Ovary (tissue), 3 donors: ENCODE measurements at regions not wholly inside any gene's neighbourhood (a gene's known extent, or its start where the extent isn't known, plus 50 kb on each side); places are given as distances from the start of the nearest gene placed in this dataset.

Source experiments
- POLR2A ChIP-seq: fragments of 450-650 bp; IDR thresholded peaks from one replicate; pipeline ENCODE4 v1.6.1; 2017; ENCODE audit warnings: antibody characterized with exemption, mild to moderate bottlenecking, moderate library complexity
- TF ChIP-seq, protein P1 (sequence below), 3 donors: fragments of 450-650 bp in 2 of 3; fragments of 200-600 bp in 1 of 3; IDR thresholded peaks; one replicate each; pipeline versions ENCODE4 v1.5.1 to v1.8.0; 2016 to 2022; ENCODE audit warnings: antibody characterized with exemption in 3 of 3, mild to moderate bottlenecking in 1 of 3
- donor health status: DM: no; HTN: no; CAD: no.

DNA sequence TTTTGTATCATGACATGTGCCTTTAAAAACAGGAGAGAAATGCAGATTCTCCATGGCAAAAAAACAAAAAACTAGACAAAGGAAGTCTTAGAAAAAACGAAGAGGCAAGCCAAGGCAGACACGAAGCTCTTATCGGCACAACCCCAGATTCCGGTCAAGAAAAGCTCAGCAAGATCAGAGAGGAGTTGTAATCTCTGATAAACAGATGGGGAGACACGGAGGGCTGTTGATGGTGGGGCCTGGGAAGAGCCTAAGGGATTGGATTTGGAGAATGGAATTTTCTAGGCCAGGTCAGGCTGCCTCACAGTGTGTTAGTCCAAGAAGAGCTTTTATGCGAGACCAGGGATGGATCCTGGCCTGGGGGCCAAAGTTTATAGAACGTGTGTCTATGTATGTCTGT, 96.2 kb upstream of the AKT3 start:
- TF ChIP-seq, protein P1, sequence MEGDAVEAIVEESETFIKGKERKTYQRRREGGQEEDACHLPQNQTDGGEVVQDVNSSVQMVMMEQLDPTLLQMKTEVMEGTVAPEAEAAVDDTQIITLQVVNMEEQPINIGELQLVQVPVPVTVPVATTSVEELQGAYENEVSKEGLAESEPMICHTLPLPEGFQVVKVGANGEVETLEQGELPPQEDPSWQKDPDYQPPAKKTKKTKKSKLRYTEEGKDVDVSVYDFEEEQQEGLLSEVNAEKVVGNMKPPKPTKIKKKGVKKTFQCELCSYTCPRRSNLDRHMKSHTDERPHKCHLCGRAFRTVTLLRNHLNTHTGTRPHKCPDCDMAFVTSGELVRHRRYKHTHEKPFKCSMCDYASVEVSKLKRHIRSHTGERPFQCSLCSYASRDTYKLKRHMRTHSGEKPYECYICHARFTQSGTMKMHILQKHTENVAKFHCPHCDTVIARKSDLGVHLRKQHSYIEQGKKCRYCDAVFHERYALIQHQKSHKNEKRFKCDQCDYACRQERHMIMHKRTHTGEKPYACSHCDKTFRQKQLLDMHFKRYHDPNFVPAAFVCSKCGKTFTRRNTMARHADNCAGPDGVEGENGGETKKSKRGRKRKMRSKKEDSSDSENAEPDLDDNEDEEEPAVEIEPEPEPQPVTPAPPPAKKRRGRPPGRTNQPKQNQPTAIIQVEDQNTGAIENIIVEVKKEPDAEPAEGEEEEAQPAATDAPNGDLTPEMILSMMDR (IDR thresholded peaks at IDR 0.05), result no peak
- TF ChIP-seq POLR2A, result no peak
